ENCODE measurements at regions not wholly inside any gene's neighbourhood (a gene's known extent, or its start where the extent isn't known, plus 50 kb on each side); places are given as distances from the start of the nearest gene placed in this dataset.

- intact Hi-C loops (cut with micrococcal nuclease) = no loop called here
- Mint-ChIP-seq H3K27me3 (no peaks in the 10 kb centered on the region), H3K4me1 (no peaks in the 10 kb centered on the region), H3K27ac (no peak overlapping the region), H3K9me3 (ENCODE audit: insufficient read depth) (peaks cover 6% of the 10 kb centered on the region), H3K4me3 (no peak overlapping the region)
- ChIA-PET CTCF (no interaction called here), POLR2A (no interaction called here)
- WGBS (ENCODE audit: insufficient coverage) = 90% methylated on average over 1 of the region's 3 CpGs
- H3K4me2 ChIP-seq (replicated peaks; ENCODE audit: low read depth, low read length, poor library complexity, severe bottlenecking) = no peak overlapping the region
- peaks cover 0 to 11% (median 0%) of the 10 kb centered on the region in 3 donors for H3K9me3 ChIP-seq (ENCODE audit: control extremely low read depth in 1 of 3, control insufficient read depth in 2 of 3, insufficient read depth in 1 of 3, low read length in 2 of 3)
- H3K79me2 ChIP-seq (ENCODE audit: control insufficient read depth, insufficient read depth, low read length) = no peaks in the 10 kb centered on the region
- no peak overlapping the region for H3K27ac ChIP-seq (ENCODE audit: low read length in 2 of 2)
- DNase-seq (no peak), ATAC-seq (ENCODE audit: low read depth) (no peak)
- no peaks in the 10 kb centered on the region for H3K4me1 ChIP-seq (ENCODE audit: control insufficient read depth in 2 of 2, insufficient read depth in 2 of 2, low read length in 2 of 2)
- H4K20me1 ChIP-seq (ENCODE audit: control insufficient read depth, insufficient read depth, low read length, poor library complexity, severe bottlenecking) = no peaks in the 10 kb centered on the region
- TF ChIP-seq, protein P1, sequence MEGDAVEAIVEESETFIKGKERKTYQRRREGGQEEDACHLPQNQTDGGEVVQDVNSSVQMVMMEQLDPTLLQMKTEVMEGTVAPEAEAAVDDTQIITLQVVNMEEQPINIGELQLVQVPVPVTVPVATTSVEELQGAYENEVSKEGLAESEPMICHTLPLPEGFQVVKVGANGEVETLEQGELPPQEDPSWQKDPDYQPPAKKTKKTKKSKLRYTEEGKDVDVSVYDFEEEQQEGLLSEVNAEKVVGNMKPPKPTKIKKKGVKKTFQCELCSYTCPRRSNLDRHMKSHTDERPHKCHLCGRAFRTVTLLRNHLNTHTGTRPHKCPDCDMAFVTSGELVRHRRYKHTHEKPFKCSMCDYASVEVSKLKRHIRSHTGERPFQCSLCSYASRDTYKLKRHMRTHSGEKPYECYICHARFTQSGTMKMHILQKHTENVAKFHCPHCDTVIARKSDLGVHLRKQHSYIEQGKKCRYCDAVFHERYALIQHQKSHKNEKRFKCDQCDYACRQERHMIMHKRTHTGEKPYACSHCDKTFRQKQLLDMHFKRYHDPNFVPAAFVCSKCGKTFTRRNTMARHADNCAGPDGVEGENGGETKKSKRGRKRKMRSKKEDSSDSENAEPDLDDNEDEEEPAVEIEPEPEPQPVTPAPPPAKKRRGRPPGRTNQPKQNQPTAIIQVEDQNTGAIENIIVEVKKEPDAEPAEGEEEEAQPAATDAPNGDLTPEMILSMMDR (IDR thresholded peaks at IDR 0.05) = no peak
- no peak for TF ChIP-seq EZH2 (IDR thresholded peaks at IDR 0.05; ENCODE audit: borderline replicate concordance, insufficient read depth, low read depth, low read length, poor library complexity, severe bottlenecking)
- H3K27me3 ChIP-seq (replicated peaks in 1 of 4; ENCODE audit: control extremely low read depth in 1 of 4, control insufficient read depth in 3 of 4, insufficient read depth in 4 of 4, low read length in 3 of 4) = no peaks in the 10 kb centered on the region
- H3K9ac ChIP-seq (ENCODE audit: low read length) = no peak overlapping the region
- no peaks in the 10 kb centered on the region for H3K36me3 ChIP-seq (replicated peaks in 1 of 2; ENCODE audit: control extremely low read depth in 1 of 2, control insufficient read depth in 1 of 2, extremely low read depth in 1 of 2, insufficient read depth in 2 of 2, low read length in 1 of 2)
- no peak overlapping the region for H2AFZ ChIP-seq (ENCODE audit: insufficient read depth, low read depth, low read length, poor library complexity, severe bottlenecking)
- no peak overlapping the region for H3K4me3 ChIP-seq (ENCODE audit: control extremely low read depth in 1 of 5, extremely low read depth in 1 of 5, insufficient read depth in 1 of 5, low read depth in 2 of 5, low read length in 4 of 5)
These were observed 88.0 kb upstream of the TMEM132C start for GRCh38 chr12:128178966-128179365.

DNA sequence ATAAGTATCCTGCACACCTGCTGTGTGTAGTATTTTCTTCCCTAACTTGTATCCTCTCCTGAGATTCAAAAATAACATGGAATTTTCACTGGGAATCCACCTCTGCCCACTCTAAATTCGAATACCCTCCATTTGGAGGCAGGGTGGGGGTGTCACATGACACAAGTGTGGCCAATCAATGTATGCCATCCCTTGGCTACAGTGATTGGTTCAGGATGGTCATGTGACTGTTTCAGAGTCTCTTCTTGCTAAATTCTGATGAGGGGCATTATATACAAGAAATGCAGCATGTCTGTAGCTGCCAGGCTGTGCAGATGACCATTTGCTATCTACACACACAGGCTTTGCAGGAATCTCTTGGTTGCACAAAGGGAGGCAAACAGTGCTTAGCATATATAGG is 86.8 kb upstream of the TMEM132C start:
- ATAC-seq (ENCODE audit: low read depth) (no peak), DNase-seq (no peak)
- Histone ChIP-seq H3K4me2 (replicated peaks; ENCODE audit: low read depth, low read length, poor library complexity, severe bottlenecking) (no peak overlapping the region), H3K4me1 (ENCODE audit: control insufficient read depth in 2 of 2, insufficient read depth in 2 of 2, low read length in 2 of 2) (no peaks in the 10 kb centered on the region), H3K9me3 (ENCODE audit: control extremely low read depth in 1 of 3, control insufficient read depth in 2 of 3, insufficient read depth in 1 of 3, low read length in 2 of 3) (peaks cover 0 to 11% (median 0%) of the 10 kb centered on the region in 3 donors), H4K20me1 (ENCODE audit: control insufficient read depth, insufficient read depth, low read length, poor library complexity, severe bottlenecking) (no peaks in the 10 kb centered on the region), H3K4me3 (ENCODE audit: control extremely low read depth in 1 of 5, extremely low read depth in 1 of 5, insufficient read depth in 1 of 5, low read depth in 2 of 5, low read length in 4 of 5) (no peak overlapping the region), H3K27me3 (replicated peaks in 1 of 4; ENCODE audit: control extremely low read depth in 1 of 4, control insufficient read depth in 3 of 4, insufficient read depth in 4 of 4, low read length in 3 of 4) (no peaks in the 10 kb centered on the region), H3K9ac (ENCODE audit: low read length) (no peak overlapping the region), H3K36me3 (replicated peaks in 1 of 2; ENCODE audit: control extremely low read depth in 1 of 2, control insufficient read depth in 1 of 2, extremely low read depth in 1 of 2, insufficient read depth in 2 of 2, low read length in 1 of 2) (no peaks in the 10 kb centered on the region), H3K79me2 (ENCODE audit: control insufficient read depth, insufficient read depth, low read length) (no peaks in the 10 kb centered on the region), H3K27ac (ENCODE audit: low read length in 2 of 2) (no peak overlapping the region), H2AFZ (ENCODE audit: insufficient read depth, low read depth, low read length, poor library complexity, severe bottlenecking) (no peak overlapping the region)
- CTCF ChIA-PET = no interaction called here
- Mint-ChIP-seq H3K9me3 (ENCODE audit: insufficient read depth) (peaks cover 6% of the 10 kb centered on the region), H3K4me1 (no peaks in the 10 kb centered on the region), H3K4me3 (no peak overlapping the region), H3K27me3 (no peaks in the 10 kb centered on the region), H3K27ac (no peak overlapping the region)
- WGBS (ENCODE audit: insufficient coverage) = no CpG with 5 or more reads among the region's 1 CpG
- TF ChIP-seq EZH2 (IDR thresholded peaks at IDR 0.05; ENCODE audit: borderline replicate concordance, insufficient read depth, low read depth, low read length, poor library complexity, severe bottlenecking) = no peak
- TF ChIP-seq, protein P1 (IDR thresholded peaks at IDR 0.05) = no peak
- POLR2A ChIA-PET = no interaction called here
- intact Hi-C loops (cut with micrococcal nuclease) = no loop called here

Measured in B cell (primary cell).